ENCODE measurements at regions not wholly inside any gene's neighbourhood (a gene's known extent, or its start where the extent isn't known, plus 50 kb on each side); places are given as distances from the start of the nearest gene placed in this dataset.

DNA sequence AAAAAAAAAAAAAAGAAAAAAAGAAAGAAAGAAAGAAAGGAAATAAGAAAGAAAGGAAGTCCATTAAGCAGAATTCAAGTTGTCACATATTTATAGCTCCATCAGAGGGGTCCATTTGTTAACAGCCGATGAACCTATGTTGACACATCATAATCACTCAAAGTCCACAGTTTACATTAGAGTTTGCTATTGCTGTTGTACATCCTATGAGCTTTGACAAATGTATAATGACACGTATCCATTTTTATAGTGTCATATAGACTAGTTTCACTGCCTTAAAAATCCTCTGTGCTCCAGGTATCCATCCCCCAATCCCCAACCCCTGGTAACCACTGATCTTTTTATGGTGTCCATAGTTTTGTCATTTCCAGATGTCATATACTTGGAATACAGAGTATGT is 335.2 kb downstream of the RND3 start:
- no peak for DNase-seq (ENCODE audit: extremely low read depth, insufficient read length)
- H3K27me3 ChIP-seq (replicated peaks; ENCODE audit: control insufficient read depth, insufficient read depth, low read length) = no peaks in the 10 kb centered on the region; the same call in 1 of the 2 replicates
- no peak overlapping the region for H3K4me3 ChIP-seq (replicated peaks; ENCODE audit: low read depth, low read length)
- H3K36me3 ChIP-seq (ENCODE audit: control insufficient read depth, insufficient read depth, low read length) = no peaks in the 10 kb centered on the region
- TF ChIP-seq, protein P1, sequence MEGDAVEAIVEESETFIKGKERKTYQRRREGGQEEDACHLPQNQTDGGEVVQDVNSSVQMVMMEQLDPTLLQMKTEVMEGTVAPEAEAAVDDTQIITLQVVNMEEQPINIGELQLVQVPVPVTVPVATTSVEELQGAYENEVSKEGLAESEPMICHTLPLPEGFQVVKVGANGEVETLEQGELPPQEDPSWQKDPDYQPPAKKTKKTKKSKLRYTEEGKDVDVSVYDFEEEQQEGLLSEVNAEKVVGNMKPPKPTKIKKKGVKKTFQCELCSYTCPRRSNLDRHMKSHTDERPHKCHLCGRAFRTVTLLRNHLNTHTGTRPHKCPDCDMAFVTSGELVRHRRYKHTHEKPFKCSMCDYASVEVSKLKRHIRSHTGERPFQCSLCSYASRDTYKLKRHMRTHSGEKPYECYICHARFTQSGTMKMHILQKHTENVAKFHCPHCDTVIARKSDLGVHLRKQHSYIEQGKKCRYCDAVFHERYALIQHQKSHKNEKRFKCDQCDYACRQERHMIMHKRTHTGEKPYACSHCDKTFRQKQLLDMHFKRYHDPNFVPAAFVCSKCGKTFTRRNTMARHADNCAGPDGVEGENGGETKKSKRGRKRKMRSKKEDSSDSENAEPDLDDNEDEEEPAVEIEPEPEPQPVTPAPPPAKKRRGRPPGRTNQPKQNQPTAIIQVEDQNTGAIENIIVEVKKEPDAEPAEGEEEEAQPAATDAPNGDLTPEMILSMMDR (IDR thresholded peaks at IDR 0.05; ENCODE audit: insufficient read depth, low read length, poor library complexity, severe bottlenecking) = no peak

DNA sequence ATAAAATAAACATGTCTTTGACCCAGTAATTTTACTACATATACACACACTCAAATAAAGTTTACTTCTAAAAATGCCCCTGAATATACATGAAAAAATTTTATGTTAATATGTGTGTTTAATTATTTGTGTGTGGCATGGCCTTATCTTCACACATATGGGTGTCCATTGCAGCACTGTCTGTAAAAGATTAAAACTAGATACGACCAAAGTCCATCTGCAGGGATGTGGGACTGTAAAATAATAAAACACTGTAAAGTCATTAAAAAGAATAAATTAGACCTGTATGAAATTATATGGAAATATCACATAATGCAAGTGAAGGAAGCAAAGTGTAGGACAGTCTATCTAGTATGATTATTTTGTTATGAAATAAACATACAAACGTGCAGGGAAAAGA is 337.3 kb downstream of the RND3 start:
- TF ChIP-seq, protein P1 (IDR thresholded peaks at IDR 0.05; ENCODE audit: insufficient read depth, low read length, poor library complexity, severe bottlenecking) = no peak
- no peak overlapping the region for H3K4me3 ChIP-seq (replicated peaks; ENCODE audit: low read depth, low read length)
- H3K36me3 ChIP-seq (ENCODE audit: control insufficient read depth, insufficient read depth, low read length) = no peaks in the 10 kb centered on the region
- no peaks in the 10 kb centered on the region for H3K27me3 ChIP-seq (replicated peaks; ENCODE audit: control insufficient read depth, insufficient read depth, low read length)
- no peak for DNase-seq (ENCODE audit: extremely low read depth, insufficient read length)

DNA sequence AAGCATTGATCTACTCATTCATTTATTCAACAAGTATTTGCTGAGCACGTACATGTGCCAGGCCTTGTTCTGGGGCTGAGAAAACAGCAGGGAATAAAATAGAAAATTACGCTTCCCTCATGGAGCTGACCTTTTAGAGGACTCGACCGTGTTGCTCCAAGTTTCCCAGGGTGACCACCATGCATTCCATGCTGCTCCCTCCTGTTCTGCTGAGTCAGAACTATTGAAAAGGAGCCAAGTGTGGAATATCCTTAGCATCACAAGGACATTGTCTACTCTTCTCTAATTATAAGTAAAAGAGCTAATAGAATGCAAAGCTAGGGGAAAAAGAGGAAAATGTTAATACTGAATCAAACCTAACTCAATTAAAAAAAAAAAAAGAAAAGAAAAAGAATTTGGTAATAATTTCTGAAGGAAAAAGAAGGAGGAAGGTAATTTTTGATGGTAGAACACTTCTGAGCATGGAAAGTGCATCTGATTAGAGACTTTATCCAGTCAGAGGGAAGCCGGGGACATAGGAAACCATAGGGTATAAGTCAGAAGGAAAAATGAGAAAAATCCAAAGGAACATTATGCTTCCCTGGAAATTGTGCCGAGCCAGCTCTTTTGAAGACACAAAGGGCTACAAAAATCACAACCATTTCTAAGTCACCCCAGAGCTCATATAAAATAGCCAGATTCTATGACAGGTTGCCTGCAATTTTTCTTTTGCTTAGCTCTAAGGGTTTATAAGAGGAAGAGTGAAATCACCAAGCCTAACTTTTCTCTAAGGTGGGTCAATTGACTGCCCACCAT is 339.4 kb downstream of the RND3 start:
- no peak for DNase-seq (ENCODE audit: extremely low read depth, insufficient read length)
- no peak overlapping the region for H3K4me3 ChIP-seq (replicated peaks; ENCODE audit: low read depth, low read length)
- TF ChIP-seq, protein P1 (IDR thresholded peaks at IDR 0.05; ENCODE audit: insufficient read depth, low read length, poor library complexity, severe bottlenecking) = no peak
- no peaks in the 10 kb centered on the region for H3K27me3 ChIP-seq (replicated peaks; ENCODE audit: control insufficient read depth, insufficient read depth, low read length)
- no peaks in the 10 kb centered on the region for H3K36me3 ChIP-seq (ENCODE audit: control insufficient read depth, insufficient read depth, low read length)

DNA sequence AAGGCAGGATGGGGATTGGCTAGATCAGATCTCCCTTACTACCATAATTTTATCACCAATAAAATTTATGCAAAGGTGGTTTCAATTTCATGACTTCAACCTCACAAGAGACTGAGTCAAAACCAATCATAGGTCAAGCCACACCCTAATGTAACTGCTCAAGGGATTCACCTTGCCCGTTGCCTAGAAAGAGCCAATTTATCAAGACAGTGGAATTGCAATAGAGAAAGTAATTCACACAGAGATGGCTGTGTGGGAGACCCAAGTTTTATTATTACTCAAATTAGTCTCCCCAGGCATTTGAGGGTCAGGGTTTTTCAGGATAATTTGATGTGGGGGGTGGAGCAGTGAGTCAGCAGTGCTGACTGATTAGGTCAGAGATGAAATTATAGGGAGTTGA is 340.6 kb downstream of the RND3 start:
- no peaks in the 10 kb centered on the region for H3K27me3 ChIP-seq (replicated peaks; ENCODE audit: control insufficient read depth, insufficient read depth, low read length)
- no peak for DNase-seq (ENCODE audit: extremely low read depth, insufficient read length)

DNA sequence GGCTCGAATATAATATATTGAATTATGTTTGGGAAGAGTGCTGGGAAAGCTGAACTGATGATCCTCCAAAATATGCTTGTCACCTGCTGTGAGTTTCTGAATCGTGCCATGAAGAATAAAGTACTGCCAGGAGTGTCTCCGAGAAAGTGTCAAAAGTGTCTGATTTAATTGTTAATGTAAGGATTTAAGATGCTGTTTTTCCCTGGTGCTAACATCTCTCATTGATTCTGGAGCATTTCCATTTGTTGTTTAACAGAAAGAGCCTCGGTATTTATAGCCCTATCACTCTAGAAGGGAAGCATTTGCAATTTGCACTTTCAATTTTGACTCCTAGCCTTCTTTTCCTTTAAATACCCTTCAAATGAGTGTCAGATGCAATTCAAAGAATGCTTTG is 342.2 kb downstream of the RND3 start:
- Histone ChIP-seq H3K27me3 (replicated peaks; ENCODE audit: control insufficient read depth, insufficient read depth, low read length) (no peaks in the 10 kb centered on the region), H3K36me3 (ENCODE audit: control insufficient read depth, insufficient read depth, low read length) (no peaks in the 10 kb centered on the region), H3K4me3 (replicated peaks; ENCODE audit: low read depth, low read length) (no peak overlapping the region)
- TF ChIP-seq, protein P1 (IDR thresholded peaks at IDR 0.05; ENCODE audit: insufficient read depth, low read length, poor library complexity, severe bottlenecking) = no peak
- no peak for DNase-seq (ENCODE audit: extremely low read depth, insufficient read length)

More for the DNA sequence above, 340.6 kb downstream of the RND3 start:
- TF ChIP-seq, protein P1 (IDR thresholded peaks at IDR 0.05; ENCODE audit: insufficient read depth, low read length, poor library complexity, severe bottlenecking) = no peak
- Histone ChIP-seq H3K4me3 (replicated peaks; ENCODE audit: low read depth, low read length) (no peak overlapping the region), H3K36me3 (ENCODE audit: control insufficient read depth, insufficient read depth, low read length) (no peaks in the 10 kb centered on the region)
